IMR-90 (cell line): ENCODE measurements at regions not wholly inside any gene's neighbourhood (a gene's known extent, or its start where the extent isn't known, plus 50 kb on each side); places are given as distances from the start of the nearest gene placed in this dataset.

Source experiments
- ATAC-seq: fragments of 200-7000 bp; cut with Tn5 transposase; 2 replicates; pipeline ENCODE4 v1.9.1; 2020; ENCODE audit warnings: low read depth, mild to moderate bottlenecking, moderate library complexity
- BruUV-seq: library from RNA; stranded (reverse); fragments of 400-500 nt; replicated peaks from 2 replicates; lab custom pipeline; 2021; lab: Mats Ljungman, UMichigan
- CTCF ChIA-PET: fragments of 300-600 bp; formaldehyde crosslinking; extraction: SDS; loops from one replicate; lab custom pipeline; 2021; ENCODE audit warnings: antibody characterized with exemption; lab: Yijun Ruan, JAX
- POLR2A ChIA-PET: fragments of 300-600 bp; sonication (Branson Sonifier 250); formaldehyde crosslinking; loops from one replicate; lab custom pipeline; 2022; ENCODE audit warnings: antibody characterized with exemption; ENCODE audit not compliant: unreplicated experiment; lab: Charles Lee
- DNase-seq: peaks from one replicate; pipeline ENCODE4 v3.0.0; 2013
- H2AFZ ChIP-seq: replicated peaks from 2 replicates; pipeline ENCODE3; 2013; ENCODE audit warnings: low read length, mild to moderate bottlenecking; ENCODE audit not compliant: poor library complexity
- H2AK5ac ChIP-seq: 2 replicates; pipeline ENCODE4 v1.6.1; 2013; ENCODE audit warnings: low read depth, low read length, inconsistent platforms
- H2AK9ac ChIP-seq: replicated peaks from 2 replicates; pipeline ENCODE3; 2013; ENCODE audit warnings: mild to moderate bottlenecking, low read depth, low read length, moderate library complexity; ENCODE audit not compliant: poor library complexity
- H2BK120ac ChIP-seq: 2 replicates; pipeline ENCODE4 v1.6.1; 2013; ENCODE audit warnings: low read depth, low read length, inconsistent platforms
- H2BK15ac ChIP-seq: 3 replicates; pipeline ENCODE4 v1.6.1; 2013; ENCODE audit warnings: low read depth, low read length, inconsistent platforms
- H2BK20ac ChIP-seq: 2 replicates; pipeline ENCODE4 v1.6.1; 2013; ENCODE audit warnings: low read depth, mild to moderate bottlenecking, inconsistent platforms, low read length, moderate library complexity
- H2BK5ac ChIP-seq: 2 replicates; pipeline ENCODE4 v1.6.1; 2013; ENCODE audit warnings: mild to moderate bottlenecking, low read depth, low read length, inconsistent platforms; ENCODE audit not compliant: poor library complexity, severe bottlenecking
- H3K14ac ChIP-seq: replicated peaks from 2 replicates; pipeline ENCODE4 v1.6.1; 2013; ENCODE audit warnings: low read depth, low read length, inconsistent platforms
- H3K18ac ChIP-seq: 2 replicates; pipeline ENCODE4 v1.6.1; 2013; ENCODE audit warnings: low read depth, low read length, control low read depth
- H3K23ac ChIP-seq: 2 replicates; pipeline ENCODE4 v1.6.1; 2013; ENCODE audit warnings: low read depth, low read length, inconsistent platforms
- H3K27ac ChIP-seq: 2 replicates; pipeline ENCODE4 v1.5.1; 2013; ENCODE audit warnings: mild to moderate bottlenecking, control low read depth, low read length; ENCODE audit not compliant: insufficient read depth
- H3K27me3 ChIP-seq: 2 replicates; pipeline ENCODE4 v1.6.1; 2013; ENCODE audit warnings: low read length; ENCODE audit not compliant: control insufficient read depth, insufficient read depth
- H3K36me3 ChIP-seq: 2 replicates; pipeline ENCODE4 v1.6.1; 2013; ENCODE audit warnings: low read length, mixed read lengths; ENCODE audit not compliant: control insufficient read depth, insufficient read depth
- H3K4ac ChIP-seq: 2 replicates; pipeline ENCODE4 v1.6.1; 2013; ENCODE audit warnings: low read depth, low read length, inconsistent platforms
- H3K4me1 ChIP-seq: 2 replicates; pipeline ENCODE4 v1.6.1; 2013; ENCODE audit warnings: low read length, mixed read lengths; ENCODE audit not compliant: control insufficient read depth, insufficient read depth
- H3K4me2 ChIP-seq: 2 replicates; pipeline ENCODE4 v1.6.1; 2013; ENCODE audit warnings: low read depth, mild to moderate bottlenecking, control low read depth, low read length, moderate library complexity
- H3K4me3 ChIP-seq: 2 replicates; pipeline ENCODE4 v1.5.1; 2013; ENCODE audit warnings: low read depth, mild to moderate bottlenecking, control low read depth, low read length, moderate library complexity; ENCODE audit not compliant: insufficient read depth
- H3K56ac ChIP-seq: 2 replicates; pipeline ENCODE4 v1.6.1; 2013; ENCODE audit warnings: low read length, inconsistent platforms; ENCODE audit not compliant: insufficient read depth; ENCODE audit errors: extremely low read depth
- H3K79me1 ChIP-seq, 2 experiments: 2 replicates each; pipeline ENCODE4 v1.6.1; 2013; ENCODE audit warnings: low read length in 2 of 2, inconsistent platforms in 1 of 2, low read depth in 1 of 2
- H3K9ac ChIP-seq: 2 replicates; pipeline ENCODE4 v1.6.1; 2013; ENCODE audit warnings: low read depth, low read length, control low read depth
- H3K9me1 ChIP-seq: 2 replicates; pipeline ENCODE4 v1.6.1; 2013; ENCODE audit warnings: low read length, inconsistent platforms; ENCODE audit not compliant: insufficient read depth
- H3K9me3 ChIP-seq: 2 replicates; pipeline ENCODE4 v1.6.1; 2013; ENCODE audit warnings: low read length; ENCODE audit not compliant: control insufficient read depth, insufficient read depth
- H4K20me1 ChIP-seq: 2 replicates; pipeline ENCODE4 v1.6.1; 2013; ENCODE audit warnings: low read length, inconsistent platforms; ENCODE audit not compliant: insufficient read depth
- H4K5ac ChIP-seq: 2 replicates; pipeline ENCODE4 v1.6.1; 2013; ENCODE audit warnings: mild to moderate bottlenecking, low read depth, low read length, control low read depth
- H4K8ac ChIP-seq, 2 experiments: 2 replicates each; pipeline ENCODE4 v1.6.1; 2013; ENCODE audit warnings: low read depth in 2 of 2, low read length in 2 of 2, control low read depth in 1 of 2, inconsistent platforms in 1 of 2
- H4K91ac ChIP-seq: 2 replicates; pipeline ENCODE4 v1.6.1; 2013; ENCODE audit warnings: low read depth, low read length, inconsistent platforms; ENCODE audit not compliant: insufficient read depth
- ELK1 ChIP-seq: fragments of 150-350 bp; IDR thresholded peaks from 2 replicates; pipeline ENCODE4 v1.6.1; 2016; ENCODE audit warnings: low read depth, mild to moderate bottlenecking, low read length, moderate library complexity, borderline replicate concordance
- WGBS, 2 experiments: methylation state at CpG; one replicate each; pipeline versions ENCODE4 v1.1.5 to v1.1.7; 2013; ENCODE audit warnings: missing lambda C conversion rate in 2 of 2; ENCODE audit not compliant: insufficient read length in 1 of 2; ENCODE audit errors: extremely low coverage in 2 of 2; 5-methylcytosine and 5-hydroxymethylcytosine counted together
- dilution Hi-C: fragments of 300-500 bp; cut with HindIII; formaldehyde crosslinking; loops from one replicate; pipeline ENCODE4 v1.14.3; 2018; ENCODE audit warnings: low sequenced_read_pairs; ENCODE audit not compliant: unreplicated experiment
- in situ Hi-C: fragments of 300-500 bp; cut with MboI; formaldehyde crosslinking; loops from 3 replicates; pipeline ENCODE4 v1.14.3; 2019; ENCODE audit warnings: low sequenced_read_pairs, inconsistent platforms, mixed read lengths
- intact Hi-C: fragments of 100-400 bp; cut with micrococcal nuclease; formaldehyde crosslinking; loops from 2 replicates; pipeline ENCODE4 v1.10.0; 2022

- H2BK15ac ChIP-seq: no peak overlapping the region
- H2AK5ac ChIP-seq: no peak overlapping the region
- TF ChIP-seq ELK1: no peak
- no peak overlapping the region for H2BK120ac ChIP-seq
- H3K79me1 ChIP-seq: no peaks in the 10 kb centered on the region
- H4K5ac ChIP-seq: no peak overlapping the region
- intact Hi-C loops (no loop called here), in situ Hi-C loops (no loop called here), dilution Hi-C loops (no loop called here)
- no peak overlapping the region for H3K27ac ChIP-seq
- H3K4me3 ChIP-seq: no peak overlapping the region
- no peak overlapping the region for H3K56ac ChIP-seq
- H3K4me1 ChIP-seq: no peaks in the 10 kb centered on the region
- no peak overlapping the region for H3K4ac ChIP-seq
- H2BK20ac ChIP-seq: no peak overlapping the region
- no peak overlapping the region for H4K91ac ChIP-seq
- no peak overlapping the region for H4K8ac ChIP-seq
- BruUV-seq: no TSS peak
- no peaks in the 10 kb centered on the region for H3K9me3 ChIP-seq
- no peaks in the 10 kb centered on the region for H4K20me1 ChIP-seq
- no peaks in the 10 kb centered on the region for H3K9me1 ChIP-seq
- no peak for ATAC-seq
- no peak overlapping the region for H3K4me2 ChIP-seq
- H3K14ac ChIP-seq: no peak overlapping the region
- H2AK9ac ChIP-seq: no peak overlapping the region
- CTCF ChIA-PET: no interaction called here
- no CpG with 5 or more reads among the region's 1 CpG for WGBS, 2 experiments
- H2AFZ ChIP-seq: no peak overlapping the region
- H3K23ac ChIP-seq: no peak overlapping the region
- H3K27me3 ChIP-seq: no peaks in the 10 kb centered on the region
- DNase-seq: no peak
- H3K36me3 ChIP-seq: no peaks in the 10 kb centered on the region
- POLR2A ChIA-PET: no interaction called here
- no peak overlapping the region for H3K9ac ChIP-seq
- H3K18ac ChIP-seq: no peak overlapping the region
- no peak overlapping the region for H2BK5ac ChIP-seq
Observed at GRCh38 chr2:6692819-6693218, 172.9 kb downstream of the CMPK2 start.
